ENCODE measurements at regions not wholly inside any gene's neighbourhood (a gene's known extent, or its start where the extent isn't known, plus 50 kb on each side); places are given as distances from the start of the nearest gene placed in this dataset.
A peak's percentile ranks its signal among the peaks of the same experiment; 100 is the strongest.

DNA sequence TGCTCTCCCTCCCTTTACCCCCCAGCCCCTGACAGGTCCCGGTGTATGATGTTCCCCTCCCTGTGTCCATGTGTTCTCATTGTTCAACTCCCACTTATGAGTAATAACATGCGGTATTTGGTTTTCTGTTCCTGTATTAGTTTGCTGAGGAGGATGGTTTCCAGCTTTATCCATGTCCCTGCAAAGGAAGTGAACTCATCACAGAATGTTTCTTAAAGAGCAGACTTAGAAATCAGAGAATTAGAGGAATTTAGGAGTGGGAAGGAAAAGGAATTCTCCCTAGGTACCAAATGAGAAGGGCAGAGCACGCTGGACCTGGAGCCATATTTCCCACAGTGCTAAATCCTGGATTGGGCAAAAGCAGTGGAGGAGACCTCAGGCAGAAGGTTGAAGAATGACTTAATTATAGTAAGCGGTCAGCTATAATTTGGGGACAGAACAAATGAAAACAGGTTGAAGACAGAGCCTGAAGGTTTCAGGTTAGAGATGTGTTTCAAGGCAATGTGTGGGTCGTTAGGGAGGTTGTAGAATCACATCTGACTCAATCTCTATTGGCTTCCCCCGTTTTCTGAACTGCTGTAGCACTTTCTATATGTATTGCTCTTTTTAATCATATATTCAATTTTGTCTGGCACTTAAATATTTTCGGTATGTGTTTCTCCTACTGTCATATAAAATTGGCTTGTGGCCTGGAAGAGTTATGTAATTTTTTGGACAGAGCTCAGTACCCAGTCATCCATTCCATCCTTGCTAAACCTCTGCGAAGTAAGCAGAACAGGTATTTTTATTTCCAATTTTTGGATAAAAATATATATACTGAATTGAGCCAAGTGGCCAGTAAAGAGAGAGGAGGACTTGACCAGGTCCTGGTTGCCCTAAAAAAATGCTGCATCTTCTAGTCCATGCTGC lies 210.5 kb upstream of the KLF6 start:
- DNase-seq (ENCODE audit: low read depth) = peak; percentile 50

DNA sequence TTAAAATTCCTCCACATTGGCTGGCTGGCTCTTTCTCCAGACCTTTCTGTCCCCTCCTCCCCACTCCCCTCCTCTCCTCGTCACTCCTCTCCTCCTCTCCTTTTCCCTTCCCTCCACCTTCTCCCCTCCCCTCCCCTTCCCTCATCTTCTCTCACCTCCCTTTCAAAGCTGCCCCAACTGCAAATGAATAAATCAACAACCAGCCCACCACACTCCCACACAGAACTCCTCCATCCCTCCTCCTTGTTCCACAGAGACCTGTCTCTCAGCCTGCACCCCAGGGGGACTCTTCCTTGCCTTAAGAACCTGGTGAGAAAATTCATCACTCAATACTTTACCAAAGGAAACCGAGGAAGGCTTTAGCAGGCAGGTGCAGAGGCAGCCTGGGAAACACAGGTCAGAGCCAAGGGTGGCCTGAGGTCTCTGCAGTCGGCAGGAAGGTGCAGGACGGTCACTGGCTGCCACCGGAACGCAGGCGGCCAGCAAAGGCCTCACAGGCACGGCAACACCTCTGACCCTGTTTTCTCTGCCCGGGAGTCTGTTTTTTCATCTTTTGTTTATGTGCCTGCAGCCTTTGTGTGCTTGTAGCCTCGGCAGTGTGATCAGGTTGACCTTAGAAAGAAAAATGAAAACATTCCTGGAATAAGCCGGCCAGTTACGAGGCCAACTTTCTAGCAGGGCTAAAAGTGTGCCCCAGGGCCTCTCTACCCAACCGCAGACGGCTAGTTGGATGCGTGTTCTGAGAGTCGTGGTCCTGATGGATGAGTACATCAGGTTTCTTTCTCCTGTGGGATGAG lies 207.6 kb upstream of the KLF6 start:
- peak; percentile 66 for DNase-seq (ENCODE audit: low read depth)

DNA sequence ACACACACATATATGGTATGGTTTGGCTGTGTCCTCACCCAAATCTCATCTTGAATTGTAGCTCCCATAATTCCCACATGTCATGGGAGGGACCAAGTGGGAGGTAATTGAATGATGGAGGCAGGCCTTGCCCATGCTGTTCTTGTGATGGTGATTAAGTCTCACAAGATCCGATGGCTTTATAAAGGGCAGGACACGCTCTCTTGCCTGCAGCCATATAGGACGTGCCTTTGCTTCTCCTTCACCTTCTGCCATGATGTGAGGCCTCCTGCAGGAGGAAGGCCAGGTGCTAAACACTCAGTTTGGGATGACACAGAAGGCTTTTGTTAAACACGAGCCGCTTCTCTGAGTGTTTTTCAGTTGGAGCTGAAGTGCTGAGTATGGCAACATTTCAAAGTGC lies 205.3 kb upstream of the KLF6 start:
- DNase-seq (ENCODE audit: low read depth) = no peak

DNA sequence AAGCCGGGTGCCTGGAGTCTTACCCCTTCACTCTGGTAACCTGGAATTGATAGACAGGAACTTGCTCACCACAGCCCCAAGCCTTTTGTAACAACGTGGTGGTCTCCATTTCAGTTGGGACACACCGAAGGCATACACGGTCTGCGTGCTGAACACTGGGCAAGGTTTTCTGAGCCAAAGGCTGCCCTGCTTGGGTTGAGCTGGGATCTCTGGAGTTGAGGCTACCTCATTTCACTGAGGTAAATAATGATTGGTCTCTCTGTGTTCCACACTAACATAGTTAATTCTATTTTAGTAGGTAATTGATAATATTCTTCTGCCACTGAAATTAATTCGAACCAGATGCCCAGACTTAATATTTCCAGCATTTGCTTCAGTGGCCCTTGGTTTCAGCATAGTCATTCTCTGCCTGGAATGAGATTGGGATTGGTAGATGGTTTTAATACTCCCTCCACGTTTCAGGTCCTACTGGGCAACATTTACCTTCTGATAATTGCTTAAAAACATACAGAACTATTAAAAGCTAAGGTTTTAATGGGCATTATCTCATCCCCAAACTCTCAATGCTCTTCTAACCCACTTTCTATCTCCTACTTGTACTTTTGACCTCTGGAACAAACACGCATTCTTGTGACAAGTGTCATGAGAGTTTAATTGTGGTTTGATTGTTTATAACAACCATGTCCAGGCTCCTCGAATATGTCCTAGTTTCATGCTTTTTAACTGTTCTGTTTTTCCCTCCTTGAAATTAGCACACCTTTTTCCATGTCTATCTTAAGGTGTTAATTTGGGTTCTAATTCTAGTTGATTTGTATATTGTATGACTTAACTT lies 202.3 kb upstream of the KLF6 start:
- DNase-seq (ENCODE audit: low read depth) = peak; percentile 75

DNA sequence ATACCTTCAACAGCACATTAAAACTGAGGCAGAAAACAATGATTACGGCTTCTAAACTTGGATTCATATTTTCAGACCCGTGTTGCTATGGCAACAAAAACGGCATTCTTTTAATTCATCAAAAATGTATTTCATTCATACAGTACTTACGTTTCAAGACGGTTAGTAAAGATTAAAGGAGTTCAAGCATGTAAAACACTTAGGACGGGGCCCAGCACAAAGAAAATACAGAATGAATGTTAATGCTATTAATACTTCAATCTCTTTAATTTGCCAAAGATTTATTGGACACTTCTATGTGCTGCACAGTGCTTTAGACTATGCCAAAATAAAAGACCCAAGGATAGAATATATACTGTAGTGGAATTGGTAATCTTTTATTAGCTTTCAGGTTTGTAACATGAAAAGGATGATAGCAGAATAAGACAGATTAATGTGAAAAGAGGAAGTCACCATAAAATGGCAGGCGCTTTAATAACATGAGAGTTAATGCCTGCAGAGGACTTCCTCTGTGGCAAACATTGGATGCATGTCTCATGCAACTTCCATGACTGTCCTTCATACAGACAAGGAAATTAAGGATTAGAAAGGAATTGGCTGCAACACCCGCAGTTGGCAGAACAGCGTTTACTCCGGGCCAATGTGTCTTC lies 201.6 kb upstream of the KLF6 start:
- no peak for DNase-seq (ENCODE audit: low read depth)

DNA sequence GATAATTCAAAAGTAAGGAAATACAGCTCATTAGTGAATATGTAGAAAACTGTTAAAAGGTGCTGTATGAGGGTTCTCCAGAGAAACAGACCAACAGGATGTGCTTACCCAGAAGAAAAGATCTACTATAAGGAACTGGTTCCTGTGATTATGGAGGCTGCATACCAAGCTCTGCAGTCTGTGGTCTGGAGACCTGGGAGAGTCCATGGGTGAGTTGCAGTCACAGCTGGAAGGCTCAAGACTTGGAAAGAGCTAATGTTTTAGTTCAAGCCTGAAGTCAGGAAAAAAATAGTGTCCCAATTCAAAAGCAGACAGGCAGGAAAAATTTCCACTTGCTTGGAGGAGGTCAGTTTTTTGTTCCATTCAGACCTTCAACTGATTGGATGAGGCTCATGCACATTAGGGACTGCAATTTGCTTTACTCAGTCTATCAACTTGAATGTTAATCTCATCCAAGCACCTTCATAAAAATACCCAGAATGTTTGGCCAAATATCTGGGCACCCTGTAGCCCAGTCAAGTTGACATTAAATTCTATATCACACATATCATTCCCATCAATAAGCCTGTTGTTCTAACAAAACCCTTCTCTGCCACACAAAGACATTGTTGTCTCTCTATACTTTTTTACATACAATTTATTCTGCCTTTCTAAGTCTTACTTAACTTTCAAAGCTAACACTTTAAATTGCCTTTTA lies 197.9 kb upstream of the KLF6 start:
- no peak for DNase-seq (ENCODE audit: low read depth)

DNA sequence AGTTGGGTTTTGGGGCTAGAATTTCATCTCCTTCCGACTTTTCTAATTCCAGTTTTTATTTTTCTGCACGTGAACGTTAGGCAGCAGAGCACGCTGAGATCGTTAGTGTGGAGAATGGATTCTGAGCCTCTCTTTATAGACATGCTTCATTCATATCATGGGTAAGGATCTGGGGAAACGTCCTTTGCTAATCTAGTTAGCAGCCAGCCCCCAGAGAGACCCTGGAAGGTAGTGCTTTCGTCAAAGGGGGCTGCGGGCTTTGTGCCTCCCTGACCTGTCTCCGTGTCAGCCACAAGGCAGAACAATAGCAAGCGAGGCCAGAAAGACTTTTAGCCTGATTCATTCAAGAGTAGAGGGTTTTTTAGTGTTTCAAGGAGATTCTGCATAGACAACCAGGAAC lies 196.3 kb upstream of the KLF6 start:
- DNase-seq (ENCODE audit: low read depth) = no peak

DNA sequence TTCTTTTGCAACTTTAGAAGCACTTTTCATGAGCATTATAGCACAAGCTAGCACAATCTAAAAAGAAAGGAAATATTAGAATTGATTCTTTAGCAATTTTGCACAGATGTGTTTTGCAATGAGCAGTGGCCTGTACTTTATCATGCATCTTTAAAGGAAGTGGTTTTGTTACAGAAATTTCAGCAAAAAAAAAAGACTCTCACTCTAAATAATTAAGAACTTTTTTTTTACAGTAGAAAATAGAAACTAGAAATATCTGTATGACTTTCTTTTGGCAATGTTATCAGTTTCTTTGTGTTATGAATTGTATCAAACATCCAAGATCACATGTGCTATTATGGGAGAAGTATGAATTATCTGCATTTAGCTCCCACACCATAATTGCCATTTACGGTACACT lies 195.7 kb upstream of the KLF6 start:
- no peak for DNase-seq (ENCODE audit: low read depth)

DNA sequence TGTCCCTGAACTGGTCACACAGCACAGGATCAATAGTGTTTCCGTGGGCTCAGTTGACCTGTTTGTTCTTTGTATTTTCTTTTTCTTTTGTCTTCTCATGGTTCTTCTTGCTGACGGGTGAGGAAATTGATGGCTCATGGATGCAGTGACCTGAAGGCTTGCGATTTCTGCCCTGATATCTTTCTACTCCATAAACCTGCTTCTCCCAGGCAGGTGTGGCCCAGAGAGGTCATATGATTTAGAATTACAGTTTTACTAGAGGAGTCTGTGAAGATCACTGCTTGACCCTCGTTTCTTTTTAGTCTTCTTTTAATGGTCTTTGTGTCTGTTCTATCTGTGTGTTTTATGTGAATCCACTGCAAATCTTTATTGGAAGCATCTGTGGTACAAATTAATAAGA lies 195.1 kb upstream of the KLF6 start:
- no peak for DNase-seq (ENCODE audit: low read depth)

DNA sequence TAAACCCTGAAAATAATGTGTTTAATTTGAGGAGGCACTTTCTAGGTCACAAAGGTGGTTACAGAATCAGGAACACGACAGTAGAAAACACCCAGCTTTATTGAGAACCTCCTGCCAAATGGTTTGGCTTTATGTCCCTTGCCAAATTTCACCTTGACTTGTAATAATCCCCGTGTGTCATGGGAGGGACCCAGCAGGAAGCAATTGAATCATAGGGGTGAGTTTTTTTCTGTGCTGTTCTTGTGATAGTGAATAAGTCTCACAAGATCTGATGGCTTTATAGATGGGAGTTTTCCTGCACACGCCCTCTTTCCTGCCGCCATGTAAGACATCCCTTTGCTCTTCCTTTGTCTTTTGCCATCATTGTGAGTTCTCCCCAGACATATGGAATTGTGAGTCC lies 193.8 kb upstream of the KLF6 start:
- DNase-seq (ENCODE audit: low read depth) = peak; percentile 57

DNA sequence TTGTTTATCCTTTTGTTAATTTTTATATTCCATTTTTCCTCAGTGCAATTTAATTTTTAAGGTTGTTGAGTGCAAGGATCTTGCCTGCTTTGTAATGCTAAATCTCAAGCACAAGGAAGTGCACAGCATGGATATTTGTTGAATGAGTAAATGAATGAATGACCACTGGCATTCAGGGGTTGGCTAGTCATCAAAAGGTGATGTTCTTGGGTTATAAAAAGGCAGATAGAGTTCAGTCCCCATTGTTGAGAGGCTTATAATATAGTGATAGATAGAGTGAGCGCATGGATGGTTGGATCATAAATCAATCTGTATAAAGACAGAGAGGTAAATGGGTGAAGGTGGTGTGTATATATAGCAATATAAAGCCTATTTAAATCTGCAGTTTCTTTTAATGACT lies 193.2 kb upstream of the KLF6 start:
- peak; percentile 76 for DNase-seq (ENCODE audit: low read depth)

DNA sequence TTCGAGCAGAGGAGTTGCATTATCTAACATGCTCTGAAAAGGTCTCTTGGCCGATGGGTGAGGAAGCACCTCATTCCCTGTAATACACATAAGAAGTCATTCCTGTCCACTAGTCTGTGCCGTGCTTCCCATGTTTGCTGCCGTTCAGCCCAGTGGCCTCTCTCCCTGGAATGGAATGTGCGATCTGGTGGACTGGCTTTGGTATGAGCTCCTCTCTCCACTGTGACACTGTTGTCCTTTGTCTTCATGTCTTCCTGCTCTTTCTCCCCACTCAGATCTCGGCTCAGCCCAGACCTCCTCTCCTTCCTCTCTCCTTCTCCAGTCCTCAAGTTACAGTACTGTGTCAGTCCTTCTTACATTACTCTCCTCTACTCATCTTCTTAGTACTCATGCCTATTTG lies 192.8 kb upstream of the KLF6 start:
- DNase-seq (ENCODE audit: low read depth) = no peak

DNA sequence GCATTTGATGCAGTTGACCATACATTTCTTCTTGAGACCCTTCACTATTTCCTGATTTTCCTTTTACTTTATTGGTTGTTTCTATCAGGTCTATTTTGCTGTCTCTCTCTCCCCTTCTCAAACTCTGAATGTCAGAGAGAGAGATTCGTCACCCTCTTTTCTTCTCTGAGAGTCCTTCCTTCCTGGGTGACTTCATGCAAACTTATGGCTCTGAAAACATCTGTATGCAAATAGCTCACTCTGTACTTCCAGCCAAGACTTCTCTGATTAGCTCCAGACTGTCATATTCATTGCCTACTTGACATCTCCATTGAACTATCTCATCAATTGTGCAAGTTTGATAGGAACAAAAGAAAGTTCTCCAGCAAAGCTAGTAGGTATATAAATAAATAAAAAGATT lies 191.7 kb upstream of the KLF6 start:
- DNase-seq (ENCODE audit: low read depth) = no peak

DNA sequence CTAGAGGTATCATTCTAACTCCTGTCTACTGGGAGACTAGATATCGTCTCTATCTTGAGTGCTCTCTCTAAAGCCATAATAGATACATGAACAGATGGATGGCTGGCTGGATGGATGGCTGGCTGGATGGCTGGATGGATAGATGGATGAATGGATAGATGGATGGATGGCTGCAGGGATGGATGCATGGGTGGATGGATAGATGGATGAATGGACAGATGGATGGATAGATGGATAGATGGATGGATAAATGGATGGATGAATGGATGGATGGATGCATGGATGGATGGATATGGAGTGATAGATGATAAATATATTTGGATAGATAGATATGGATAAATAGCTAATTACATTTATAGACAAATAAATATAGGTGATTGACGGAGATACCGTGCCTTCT lies 191.2 kb upstream of the KLF6 start:
- DNase-seq (ENCODE audit: low read depth) = no peak

DNA sequence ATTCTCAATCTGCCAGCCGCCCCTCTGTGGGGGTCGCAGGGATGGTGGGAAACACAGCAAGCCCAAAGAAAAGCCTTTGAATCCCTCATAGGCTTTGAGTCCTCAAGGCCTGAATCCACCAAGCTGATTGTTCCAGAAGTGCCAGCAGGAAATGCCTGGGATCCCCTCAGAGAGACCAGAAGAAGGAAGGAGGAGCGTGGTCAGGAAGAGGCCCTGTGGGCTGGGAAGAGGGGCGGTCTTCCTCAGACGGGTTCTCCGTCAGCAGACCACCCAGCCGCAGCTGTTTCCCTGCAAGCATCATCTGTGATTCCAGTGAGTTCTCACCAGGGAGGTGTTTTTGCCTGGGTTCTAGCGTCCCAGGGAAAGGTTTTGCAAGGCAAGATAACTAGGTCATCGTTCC lies 190.0 kb upstream of the KLF6 start:
- no peak for DNase-seq (ENCODE audit: low read depth)

DNA sequence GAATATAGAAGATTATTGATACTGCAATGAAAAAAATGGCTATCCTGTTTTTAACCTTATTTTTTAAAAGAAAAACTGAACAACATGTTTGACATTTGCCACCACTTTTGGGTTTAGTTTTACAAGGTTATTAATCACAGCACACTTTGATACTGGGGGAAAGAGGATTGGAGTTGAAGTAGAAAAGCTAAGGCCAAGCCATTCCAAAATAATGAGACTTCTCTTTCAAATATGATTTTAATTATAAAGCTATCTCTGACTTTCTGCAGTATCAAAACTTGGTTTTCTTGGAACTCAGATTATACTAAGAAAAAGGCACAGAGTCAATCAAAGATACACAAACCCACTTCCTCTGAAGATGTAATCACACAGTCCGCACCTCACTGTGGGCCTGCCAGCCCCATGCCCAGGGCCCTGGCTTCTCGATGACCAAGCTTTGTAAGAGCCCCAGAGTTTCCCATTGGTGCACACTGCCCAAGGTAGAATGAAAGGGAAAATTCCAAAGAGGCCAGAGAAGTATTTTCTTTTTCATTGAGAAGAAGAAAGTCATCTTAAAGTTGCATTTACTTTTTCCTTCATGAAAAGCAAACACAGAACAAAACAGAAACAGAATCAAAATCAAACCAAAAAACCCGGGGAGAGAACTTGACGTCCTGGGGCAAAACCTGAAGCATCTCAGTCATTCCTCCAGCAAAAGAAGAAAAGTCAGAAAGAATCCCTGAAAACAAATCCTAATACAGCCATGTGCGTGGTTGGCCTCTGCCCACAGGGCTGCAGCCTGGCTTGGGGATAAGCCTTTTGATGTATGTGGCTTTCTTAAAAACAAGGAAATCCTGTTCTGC lies 187.7 kb upstream of the KLF6 start:
- DNase-seq (ENCODE audit: low read depth) = no peak

DNA sequence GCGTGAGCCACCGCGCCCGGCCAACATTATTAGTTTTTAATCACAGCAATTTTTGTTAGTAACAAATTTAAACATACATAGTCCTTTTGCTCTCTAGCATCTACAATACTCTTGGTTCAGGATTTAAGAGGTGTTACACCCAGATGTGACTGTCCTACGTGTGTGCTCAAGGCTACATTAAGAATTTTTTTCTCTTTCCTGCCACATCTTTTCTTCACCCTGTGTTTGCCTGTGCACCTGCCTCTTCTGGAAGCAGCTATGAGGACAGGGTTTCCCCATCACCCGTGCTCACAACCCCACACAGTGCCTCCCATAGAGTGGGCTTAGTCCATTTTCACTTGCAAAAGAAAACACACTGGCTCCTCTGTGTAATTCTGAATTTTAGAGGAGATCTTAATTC lies 186.7 kb upstream of the KLF6 start:
- no peak for DNase-seq (ENCODE audit: low read depth)

DNA sequence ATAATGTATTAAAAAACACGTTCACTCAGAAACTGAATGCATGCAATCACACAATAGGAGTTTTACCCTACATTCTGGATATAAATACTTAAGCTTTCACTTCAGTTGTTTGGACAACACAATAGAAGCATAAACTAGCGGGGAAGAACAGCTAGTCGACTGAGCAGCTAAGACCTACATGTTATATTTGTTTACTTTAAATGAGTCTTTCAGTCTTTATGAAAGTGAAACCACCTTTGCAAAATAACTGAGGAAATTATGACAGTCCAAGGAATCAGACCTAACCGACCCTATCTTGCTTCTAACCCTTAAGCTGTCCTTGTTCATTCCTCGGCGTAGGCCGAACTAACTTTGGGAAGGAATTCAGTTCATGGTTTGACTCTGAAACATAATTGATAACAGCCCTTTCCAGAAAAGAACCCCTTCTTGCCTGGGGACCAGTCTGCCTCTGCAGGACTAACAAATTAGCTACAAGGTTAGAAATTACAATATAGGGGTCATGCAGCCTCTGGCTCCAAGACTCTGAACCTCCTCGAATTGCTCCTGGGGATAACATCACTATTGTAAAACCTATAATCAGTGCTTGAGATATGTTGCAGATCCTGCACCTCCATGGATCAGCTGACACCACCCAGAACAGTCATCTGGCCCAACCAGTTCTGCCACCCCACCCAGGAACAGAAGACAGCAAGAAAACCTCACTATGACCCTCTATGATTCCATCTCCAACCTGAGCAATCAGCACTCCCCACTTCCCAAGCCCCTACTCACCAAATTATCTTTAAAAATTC lies 185.1 kb upstream of the KLF6 start:
- no peak for DNase-seq (ENCODE audit: low read depth)

DNA sequence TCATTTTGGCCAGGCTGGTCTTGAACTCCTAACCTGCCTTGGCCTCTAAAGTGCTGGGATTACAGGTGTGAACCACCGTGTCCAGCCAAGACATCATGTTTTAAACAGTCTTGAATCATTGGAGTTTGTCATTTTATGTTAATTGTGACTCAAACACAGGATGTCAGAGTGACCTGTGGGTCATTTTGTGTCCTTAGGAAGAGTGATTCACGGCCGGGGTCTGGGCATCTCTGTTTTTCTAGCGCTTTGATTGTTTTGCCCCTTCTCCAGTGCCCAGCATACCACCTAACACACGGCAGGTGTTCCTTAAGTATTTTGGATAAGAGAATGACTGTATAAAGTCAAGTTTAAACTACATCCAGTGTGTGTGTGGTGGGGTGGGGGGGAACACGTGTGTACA lies 183.7 kb upstream of the KLF6 start:
- no peak for DNase-seq (ENCODE audit: low read depth)
